AG08396 (cell line): ENCODE measurements at regions not wholly inside any gene's neighbourhood (a gene's known extent, or its start where the extent isn't known, plus 50 kb on each side); places are given as distances from the start of the nearest gene placed in this dataset.
"Not testable (repeated sequence)": the region's sequence is repeated elsewhere in the genome, so short reads cannot be mapped to it uniquely, and the experiment has no call there.

ENCODE experiments used
- DNase-seq: peaks from one replicate; pipeline ENCODE4 v3.0.0; 2012; ENCODE audit warnings: low spot score, mixed read lengths

DNA sequence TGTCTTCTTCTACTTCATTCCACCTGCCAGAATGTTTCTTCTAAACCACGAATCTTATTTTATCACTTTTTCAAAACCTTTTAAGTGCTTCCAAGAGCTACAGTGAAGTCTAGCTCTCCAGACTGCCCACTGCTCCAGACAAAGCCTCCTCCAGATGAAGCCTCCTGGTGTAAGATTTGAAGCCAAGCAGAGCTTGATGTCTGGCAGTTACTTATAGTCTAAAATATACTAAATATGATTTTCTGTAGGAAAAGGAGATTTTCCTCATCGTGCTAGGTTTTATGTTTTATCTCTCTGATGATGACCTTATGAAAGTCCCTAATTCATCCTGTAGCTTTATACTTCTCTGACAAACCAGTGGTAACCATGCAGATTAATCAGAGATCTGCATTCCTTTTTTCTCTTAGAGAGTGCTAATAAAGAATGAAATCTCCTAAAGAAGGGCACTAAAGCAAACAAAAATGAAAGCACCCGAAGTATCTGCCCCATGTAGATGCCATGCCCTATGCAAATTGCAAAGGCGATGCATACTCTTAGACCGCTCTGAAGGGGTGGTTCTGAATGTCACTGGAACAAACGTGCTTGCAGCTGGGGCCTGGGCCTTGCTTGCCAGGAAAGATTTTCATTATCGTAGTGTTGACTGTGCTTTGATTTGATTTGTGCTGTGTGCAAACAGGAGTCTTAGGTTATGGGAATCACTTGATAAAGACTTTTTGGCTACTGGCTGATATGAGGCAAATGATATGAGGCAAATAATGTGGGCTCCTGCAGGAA, 314.2 kb downstream of the PID1 start:
- no peak for DNase-seq

DNA sequence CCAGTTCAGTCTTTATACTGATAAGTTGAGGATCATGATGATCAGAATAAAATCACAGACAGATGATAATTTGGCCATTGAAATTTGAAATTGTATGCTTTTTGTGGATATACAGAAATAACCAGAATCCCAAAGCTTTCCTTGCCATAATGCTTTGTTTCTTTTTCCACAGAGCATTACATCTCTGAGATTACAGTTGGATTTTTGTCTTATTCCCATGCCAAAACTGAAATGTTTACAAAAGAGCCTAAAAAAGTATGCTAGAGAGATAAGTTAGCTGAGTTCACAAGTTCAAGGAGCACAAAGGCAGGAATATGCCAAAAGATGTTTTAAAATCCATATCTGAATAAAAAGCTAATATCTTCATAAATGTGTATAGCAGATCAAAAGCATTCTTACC, 321.3 kb downstream of the PID1 start:
- no peak for DNase-seq

GRCh38 chr2:228945710-228946109, 325.4 kb downstream of the PID1 start:
- no peak for DNase-seq

DNA sequence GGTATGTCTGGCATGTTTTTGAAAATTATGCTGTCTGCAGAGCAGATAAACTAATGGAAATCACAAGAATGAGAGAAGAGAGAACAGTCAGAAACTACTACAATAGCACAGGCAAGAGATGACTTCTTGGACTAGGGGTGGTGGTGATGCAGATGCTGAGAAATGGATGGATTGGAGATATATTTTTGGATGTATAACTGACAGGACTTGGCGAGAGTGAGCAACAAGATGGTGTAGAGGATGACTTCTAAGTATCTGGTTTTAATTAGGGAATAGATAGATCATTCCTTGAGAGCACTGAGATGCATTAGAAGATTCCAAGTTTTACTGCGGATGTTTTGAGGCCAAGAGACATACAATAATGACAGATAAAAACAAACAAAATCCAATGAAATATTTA, 328.2 kb downstream of the PID1 start:
- no peak for DNase-seq

DNA sequence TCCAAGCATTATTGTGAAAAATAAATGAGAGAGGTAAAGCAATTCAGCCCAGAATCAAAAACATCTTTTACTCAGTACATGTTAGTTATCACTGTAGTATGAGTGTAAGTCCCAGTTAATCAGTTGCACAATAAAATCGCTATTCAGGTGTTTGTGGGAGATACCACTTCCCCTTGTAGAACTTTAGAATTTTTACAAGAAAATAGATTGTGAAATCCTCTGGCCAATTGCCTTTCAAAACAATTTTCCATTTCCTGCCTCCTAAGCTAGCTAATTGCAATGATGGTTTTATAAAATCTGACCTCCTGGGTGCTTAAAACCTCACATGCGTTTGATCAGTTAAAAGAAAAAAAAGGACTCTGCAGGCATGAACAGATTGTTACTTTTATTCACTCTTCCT, 332.5 kb downstream of the PID1 start:
- no peak for DNase-seq

- DNase-seq, result no peak
Measured at GRCh38 chr2:228927028-228928010, 343.8 kb downstream of the PID1 start.

DNA sequence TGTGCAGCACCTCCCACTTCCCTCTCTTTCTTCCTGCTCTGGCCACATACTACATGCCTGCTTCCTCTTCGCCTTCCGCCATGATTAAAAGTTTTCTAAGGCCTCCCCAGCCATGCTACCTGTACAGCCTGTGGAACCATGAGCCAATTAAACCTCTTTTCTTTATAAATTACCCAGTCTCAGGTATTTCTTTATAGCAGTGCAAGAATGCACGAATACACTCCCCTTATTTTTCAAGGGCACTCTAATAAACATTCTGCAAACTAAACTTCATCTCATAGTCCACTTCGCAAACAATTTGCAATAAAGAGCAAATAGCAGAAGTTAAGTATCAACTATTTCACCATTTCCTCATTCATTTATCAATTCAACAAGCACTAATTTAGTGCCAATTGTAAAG, 351.3 kb downstream of the PID1 start:
- DNase-seq, result no peak

DNA sequence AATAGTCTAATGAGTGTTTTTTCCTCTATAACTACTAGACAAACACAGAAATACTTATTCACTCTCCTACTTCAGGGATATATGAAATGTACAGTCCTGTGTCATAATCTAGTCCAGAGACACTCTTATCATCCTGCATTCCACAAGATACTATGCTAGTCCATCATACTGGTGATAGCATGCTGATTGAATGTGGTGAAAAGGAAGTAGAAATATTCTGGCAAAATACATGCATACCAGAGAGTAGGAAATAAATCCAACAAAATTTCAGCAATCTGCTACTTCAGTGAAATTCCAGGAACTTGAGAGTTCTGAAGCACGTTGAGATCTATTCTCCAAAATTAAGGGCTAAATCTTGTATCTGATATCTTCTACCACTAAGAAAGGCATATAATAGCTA, 353.9 kb downstream of the PID1 start:
- peak; percentile 30 for DNase-seq

GRCh38 chr2:228916416-228917090, 354.5 kb downstream of the PID1 start:
- DNase-seq, result no peak

GRCh38 chr2:228913176-228913575, 357.9 kb downstream of the PID1 start:
- no peak for DNase-seq

DNA sequence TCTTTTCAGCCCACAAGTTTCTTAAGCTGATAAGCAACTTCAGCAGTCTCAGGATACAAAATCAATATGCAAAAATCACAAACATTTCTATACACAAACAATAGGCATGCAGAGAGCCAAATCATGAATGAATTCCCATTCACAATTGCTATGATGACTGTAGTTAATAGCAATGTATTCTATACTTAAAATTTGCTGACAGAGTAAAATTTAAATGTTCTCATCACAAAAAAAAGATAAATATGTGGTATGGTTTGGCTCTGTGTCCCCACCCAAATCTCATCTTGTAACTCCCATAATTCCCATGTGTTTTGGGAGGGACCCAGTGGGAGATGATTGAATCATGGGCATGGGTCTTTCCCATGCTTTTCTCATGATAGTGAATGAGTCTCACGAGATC, 360.2 kb downstream of the PID1 start:
- DNase-seq, result not testable (repeated sequence)

- DNase-seq, result no peak
Measured at GRCh38 chr2:228902176-228902575, 368.9 kb downstream of the PID1 start.

DNA sequence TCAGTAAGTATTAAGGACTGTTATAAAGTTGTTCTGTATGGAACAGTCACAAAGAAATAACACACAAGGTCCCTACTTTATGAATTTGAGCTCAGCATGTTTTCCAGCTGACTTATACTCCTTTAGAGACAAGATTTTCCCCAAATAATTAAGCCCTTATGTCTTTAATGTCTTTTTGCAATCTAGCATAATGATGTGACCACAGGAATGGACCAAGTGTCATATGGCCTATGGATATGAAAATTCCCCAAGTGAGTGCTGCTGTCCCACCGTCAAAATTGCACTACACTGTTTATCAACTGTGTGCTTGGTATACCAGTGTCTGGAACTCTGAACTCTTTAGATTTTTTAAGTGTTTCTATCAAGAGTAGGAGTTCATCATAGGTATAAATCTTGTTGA, 369.6 kb downstream of the PID1 start:
- DNase-seq, result no peak

GRCh38 chr2:228878138-228878537, 392.9 kb downstream of the PID1 start:
- no peak for DNase-seq

DNA sequence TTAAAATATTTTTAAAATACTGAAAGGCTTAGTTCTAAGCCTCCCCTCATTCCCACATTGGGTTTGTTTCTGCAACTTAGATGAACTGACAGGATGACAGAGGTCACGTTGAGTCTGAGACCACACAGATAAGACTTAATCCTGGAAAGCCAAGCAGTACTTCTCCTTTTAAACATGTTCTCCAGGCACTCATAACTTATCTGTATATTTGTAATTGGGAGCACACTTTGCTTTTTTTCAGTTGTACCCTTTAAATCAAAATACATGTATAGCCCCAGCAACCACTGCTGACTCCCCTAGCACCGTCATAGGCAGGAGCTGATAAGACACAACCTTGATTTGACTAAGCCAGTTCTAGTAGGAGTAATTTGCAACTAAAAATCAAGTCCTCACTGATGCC, 394.8 kb downstream of the PID1 start:
- DNase-seq, result no peak

- no peak for DNase-seq
Measured at GRCh38 chr2:228875152-228875900, 395.8 kb downstream of the PID1 start.

- no peak for DNase-seq
Measured at GRCh38 chr2:228871012-228871411, 400.1 kb downstream of the PID1 start.

- no peak for DNase-seq
Measured at GRCh38 chr2:228869636-228870264, 401.3 kb downstream of the PID1 start.

DNA sequence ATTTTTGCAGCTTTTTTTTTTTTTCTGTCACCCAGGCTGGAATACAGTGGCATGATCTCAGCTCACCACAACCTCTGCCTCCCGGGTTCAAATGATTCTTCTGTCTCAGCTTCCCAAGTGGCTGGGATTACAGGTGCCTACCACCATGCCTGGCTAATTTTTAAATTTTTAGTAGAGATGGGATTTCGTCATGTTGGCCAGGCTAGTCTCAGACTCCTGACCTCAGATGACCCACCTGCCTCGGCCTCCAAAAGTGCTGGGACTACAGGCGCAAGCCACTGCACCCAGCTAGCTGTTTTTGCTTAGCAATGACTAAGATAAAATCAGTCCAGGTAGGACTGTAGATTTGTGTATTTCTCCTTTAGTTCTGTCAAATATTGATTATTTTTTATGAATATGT, 403.7 kb downstream of the PID1 start:
- DNase-seq, result no peak

GRCh38 chr2:228866781-228867180, 404.3 kb downstream of the PID1 start:
- DNase-seq, result no peak

GRCh38 chr2:228866044-228866443, 405.0 kb downstream of the PID1 start:
- DNase-seq, result no peak
